Activated naive CD4-positive, alpha-beta T cell treated with anti-CD3 and anti-CD28 coated beads, Interleukin-2, amount 50 U/mL, for 24 hours (primary cell): ENCODE measurements at regions not wholly inside any gene's neighbourhood (a gene's known extent, or its start where the extent isn't known, plus 50 kb on each side); places are given as distances from the start of the nearest gene placed in this dataset.

ENCODE experiments used
- H3K27ac Mint-ChIP-seq: one replicate; pipeline ENCODE4 v1.8.0; 2021; ENCODE audit warnings: mild to moderate bottlenecking, mixed read lengths
- H3K27me3 Mint-ChIP-seq: one replicate; pipeline ENCODE4 v1.8.0; 2021; ENCODE audit warnings: mixed read lengths
- H3K36me3 Mint-ChIP-seq: one replicate; pipeline ENCODE4 v1.8.0; 2021; ENCODE audit warnings: mixed read lengths
- H3K4me1 Mint-ChIP-seq: one replicate; pipeline ENCODE4 v1.8.0; 2021; ENCODE audit warnings: mixed read lengths
- H3K4me3 Mint-ChIP-seq: one replicate; pipeline ENCODE4 v1.8.0; 2021; ENCODE audit warnings: mild to moderate bottlenecking, mixed read lengths
- H3K9me3 Mint-ChIP-seq: one replicate; pipeline ENCODE4 v1.8.0; 2021; ENCODE audit warnings: mixed read lengths

- no peak overlapping the region for H3K27ac Mint-ChIP-seq
- no peak overlapping the region for H3K4me3 Mint-ChIP-seq
- H3K9me3 Mint-ChIP-seq: no peaks in the 10 kb centered on the region
- H3K4me1 Mint-ChIP-seq: no peaks in the 10 kb centered on the region
- H3K27me3 Mint-ChIP-seq: no peaks in the 10 kb centered on the region
- no peaks in the 10 kb centered on the region for H3K36me3 Mint-ChIP-seq
These were observed 181.2 kb downstream of the GBA3 start for GRCh38 chr4:22873899-22874298.

- H3K36me3 Mint-ChIP-seq: no peaks in the 10 kb centered on the region
- no peak overlapping the region for H3K4me3 Mint-ChIP-seq
- no peaks in the 10 kb centered on the region for H3K27me3 Mint-ChIP-seq
- H3K27ac Mint-ChIP-seq: no peak overlapping the region
- H3K4me1 Mint-ChIP-seq: no peaks in the 10 kb centered on the region
- H3K9me3 Mint-ChIP-seq: no peaks in the 10 kb centered on the region
These were observed 178.2 kb downstream of the GBA3 start for GRCh38 chr4:22870847-22871449.

- no peaks in the 10 kb centered on the region for H3K27me3 Mint-ChIP-seq
- H3K36me3 Mint-ChIP-seq: no peaks in the 10 kb centered on the region
- H3K27ac Mint-ChIP-seq: no peak overlapping the region
These were observed 176.5 kb downstream of the GBA3 start for GRCh38 chr4:22869235-22869634.

More at GRCh38 chr4:22869235-22869634, 176.5 kb downstream of the GBA3 start:
- Mint-ChIP-seq H3K4me1 (no peaks in the 10 kb centered on the region), H3K9me3 (no peaks in the 10 kb centered on the region), H3K4me3 (no peak overlapping the region)
